ENCODE measurements at regions not wholly inside any gene's neighbourhood (a gene's known extent, or its start where the extent isn't known, plus 50 kb on each side); places are given as distances from the start of the nearest gene placed in this dataset.

DNA sequence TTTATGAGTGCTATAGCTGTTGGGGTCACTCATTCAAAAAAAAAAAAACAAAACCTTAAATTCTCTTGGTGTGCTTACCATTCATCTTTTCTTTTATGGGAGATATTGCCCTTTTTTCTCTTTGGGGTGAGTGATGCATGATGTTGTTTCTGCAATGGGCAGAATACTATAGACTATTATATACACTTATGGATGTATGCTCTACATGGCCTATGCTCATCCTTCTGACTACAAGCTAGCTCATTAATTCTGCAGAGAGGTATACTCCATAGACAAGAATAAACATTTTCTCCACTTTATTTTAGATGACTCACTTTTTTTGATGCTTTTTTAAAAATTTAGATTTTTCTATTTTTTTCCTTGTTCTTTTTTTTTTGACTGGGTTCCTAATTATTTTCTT, 160.3 kb upstream of the ANK2 start:
- TF ChIP-seq, protein P1, sequence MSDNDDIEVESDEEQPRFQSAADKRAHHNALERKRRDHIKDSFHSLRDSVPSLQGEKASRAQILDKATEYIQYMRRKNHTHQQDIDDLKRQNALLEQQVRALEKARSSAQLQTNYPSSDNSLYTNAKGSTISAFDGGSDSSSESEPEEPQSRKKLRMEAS (IDR thresholded peaks at IDR 0.05), result no peak
- TF ChIP-seq CREB1 (IDR thresholded peaks at IDR 0.05; ENCODE audit: low read depth), result no peak
- TF ChIP-seq FOXM1 (IDR thresholded peaks at IDR 0.05; ENCODE audit: borderline replicate concordance, low read depth), result no peak
- no peak for TF ChIP-seq EGR1 (IDR thresholded peaks at IDR 0.05)
- no peak for TF ChIP-seq NFIC (IDR thresholded peaks at IDR 0.05)
- TF ChIP-seq EP300 (IDR thresholded peaks at IDR 0.05; ENCODE audit: borderline replicate concordance), result no peak
- no peak for TF ChIP-seq TCF12 (IDR thresholded peaks at IDR 0.05; ENCODE audit: low read depth)
- TF ChIP-seq CEBPB (IDR thresholded peaks at IDR 0.05), result no peak
- TF ChIP-seq, protein P2, sequence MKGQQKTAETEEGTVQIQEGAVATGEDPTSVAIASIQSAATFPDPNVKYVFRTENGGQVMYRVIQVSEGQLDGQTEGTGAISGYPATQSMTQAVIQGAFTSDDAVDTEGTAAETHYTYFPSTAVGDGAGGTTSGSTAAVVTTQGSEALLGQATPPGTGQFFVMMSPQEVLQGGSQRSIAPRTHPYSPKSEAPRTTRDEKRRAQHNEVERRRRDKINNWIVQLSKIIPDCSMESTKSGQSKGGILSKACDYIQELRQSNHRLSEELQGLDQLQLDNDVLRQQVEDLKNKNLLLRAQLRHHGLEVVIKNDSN (IDR thresholded peaks at IDR 0.05), result no peak
- no peak for TF ChIP-seq YY1 (IDR thresholded peaks at IDR 0.05; ENCODE audit: low read depth)

DNA sequence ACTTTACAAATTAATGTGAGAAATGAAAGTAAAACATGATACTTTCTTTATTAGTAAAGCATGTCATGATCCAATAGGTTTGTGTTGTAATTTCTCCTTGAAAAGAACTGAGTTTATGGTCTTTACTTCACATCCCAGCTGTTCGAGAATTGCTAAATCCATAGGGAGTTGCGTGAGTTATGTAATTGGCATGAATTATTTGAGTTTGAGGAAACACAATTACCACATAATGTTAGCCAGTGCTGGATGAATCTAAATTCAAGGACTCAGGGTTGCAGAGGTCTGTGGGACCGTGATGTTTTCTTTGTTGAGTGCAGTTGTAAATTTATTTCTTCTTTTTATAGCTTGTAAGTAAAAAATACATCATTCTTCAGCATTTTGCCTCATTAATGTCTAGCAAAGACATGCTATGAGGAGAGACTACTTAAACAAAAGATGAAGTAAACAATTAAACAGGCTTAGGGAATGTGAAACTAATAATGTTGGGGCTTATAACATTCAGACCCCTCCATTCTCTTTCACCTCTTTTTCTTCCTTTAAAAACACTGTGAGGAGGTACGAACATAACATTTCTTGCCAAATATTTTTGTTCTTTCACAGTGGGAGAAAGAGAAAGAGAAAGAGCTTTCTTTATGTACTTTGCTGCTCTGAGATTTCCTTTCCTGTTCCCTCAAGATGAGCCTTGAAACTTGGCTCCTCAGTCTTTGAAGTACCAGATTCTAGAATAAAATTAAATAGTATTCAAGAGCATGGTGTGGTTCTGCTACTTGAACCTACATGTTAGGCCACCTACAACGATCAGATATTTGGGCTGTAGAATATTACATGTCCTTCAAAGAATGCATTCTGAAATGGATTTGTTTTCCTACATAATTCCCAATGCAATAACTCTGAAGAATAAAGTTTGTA, 159.6 kb upstream of the ANK2 start:
- TF ChIP-seq FOXM1 (IDR thresholded peaks at IDR 0.05; ENCODE audit: borderline replicate concordance, low read depth) (no peak), TAF1 (IDR thresholded peaks at IDR 0.05; ENCODE audit: low read depth) (no peak), NFIC (IDR thresholded peaks at IDR 0.05) (no peak), CREB1 (IDR thresholded peaks at IDR 0.05; ENCODE audit: low read depth) (no peak), EP300 (IDR thresholded peaks at IDR 0.05; ENCODE audit: borderline replicate concordance) (no peak), EGR1 (IDR thresholded peaks at IDR 0.05) (no peak), ZBTB7A (IDR thresholded peaks at IDR 0.05; ENCODE audit: low read depth) (no peak), YY1 (IDR thresholded peaks at IDR 0.05; ENCODE audit: low read depth) (no peak), RAD21 (IDR thresholded peaks at IDR 0.05; ENCODE audit: low read depth) (no peak), TEAD4 (IDR thresholded peaks at IDR 0.05) (no peak), TCF12 (IDR thresholded peaks at IDR 0.05; ENCODE audit: low read depth) (no peak), CEBPB (IDR thresholded peaks at IDR 0.05) (no peak)
- TF ChIP-seq, protein P1 (IDR thresholded peaks at IDR 0.05), result no peak
- TF ChIP-seq, protein P3, sequence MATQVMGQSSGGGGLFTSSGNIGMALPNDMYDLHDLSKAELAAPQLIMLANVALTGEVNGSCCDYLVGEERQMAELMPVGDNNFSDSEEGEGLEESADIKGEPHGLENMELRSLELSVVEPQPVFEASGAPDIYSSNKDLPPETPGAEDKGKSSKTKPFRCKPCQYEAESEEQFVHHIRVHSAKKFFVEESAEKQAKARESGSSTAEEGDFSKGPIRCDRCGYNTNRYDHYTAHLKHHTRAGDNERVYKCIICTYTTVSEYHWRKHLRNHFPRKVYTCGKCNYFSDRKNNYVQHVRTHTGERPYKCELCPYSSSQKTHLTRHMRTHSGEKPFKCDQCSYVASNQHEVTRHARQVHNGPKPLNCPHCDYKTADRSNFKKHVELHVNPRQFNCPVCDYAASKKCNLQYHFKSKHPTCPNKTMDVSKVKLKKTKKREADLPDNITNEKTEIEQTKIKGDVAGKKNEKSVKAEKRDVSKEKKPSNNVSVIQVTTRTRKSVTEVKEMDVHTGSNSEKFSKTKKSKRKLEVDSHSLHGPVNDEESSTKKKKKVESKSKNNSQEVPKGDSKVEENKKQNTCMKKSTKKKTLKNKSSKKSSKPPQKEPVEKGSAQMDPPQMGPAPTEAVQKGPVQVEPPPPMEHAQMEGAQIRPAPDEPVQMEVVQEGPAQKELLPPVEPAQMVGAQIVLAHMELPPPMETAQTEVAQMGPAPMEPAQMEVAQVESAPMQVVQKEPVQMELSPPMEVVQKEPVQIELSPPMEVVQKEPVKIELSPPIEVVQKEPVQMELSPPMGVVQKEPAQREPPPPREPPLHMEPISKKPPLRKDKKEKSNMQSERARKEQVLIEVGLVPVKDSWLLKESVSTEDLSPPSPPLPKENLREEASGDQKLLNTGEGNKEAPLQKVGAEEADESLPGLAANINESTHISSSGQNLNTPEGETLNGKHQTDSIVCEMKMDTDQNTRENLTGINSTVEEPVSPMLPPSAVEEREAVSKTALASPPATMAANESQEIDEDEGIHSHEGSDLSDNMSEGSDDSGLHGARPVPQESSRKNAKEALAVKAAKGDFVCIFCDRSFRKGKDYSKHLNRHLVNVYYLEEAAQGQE (IDR thresholded peaks at IDR 0.05; ENCODE audit: low read depth), result no peak
- TF ChIP-seq, protein P2 (IDR thresholded peaks at IDR 0.05), result no peak

DNA sequence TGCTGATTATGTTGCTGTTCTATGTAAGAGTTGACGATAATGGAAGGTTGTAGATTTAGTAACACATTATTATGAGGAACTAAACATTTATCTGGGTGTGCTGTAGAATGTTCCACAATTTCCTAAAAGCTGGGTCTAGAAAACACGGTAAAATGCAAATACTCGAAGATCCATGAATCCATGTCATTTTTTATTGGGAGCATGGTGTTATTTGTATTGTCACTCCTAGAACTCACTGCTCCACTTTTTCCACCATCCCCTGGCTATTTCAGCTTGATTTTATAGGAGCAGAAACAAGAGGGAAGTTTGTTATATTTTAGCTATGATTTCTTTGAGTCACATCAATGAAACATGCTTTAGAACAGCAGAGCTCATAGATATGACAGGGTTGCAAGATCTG, 155.0 kb upstream of the ANK2 start:
- TF ChIP-seq FOXM1 (IDR thresholded peaks at IDR 0.05; ENCODE audit: borderline replicate concordance, low read depth), result no peak
- TF ChIP-seq TAF1 (IDR thresholded peaks at IDR 0.05; ENCODE audit: low read depth), result no peak
- TF ChIP-seq TEAD4 (IDR thresholded peaks at IDR 0.05), result no peak
- no peak for TF ChIP-seq YY1 (IDR thresholded peaks at IDR 0.05; ENCODE audit: low read depth)
- TF ChIP-seq NFIC (IDR thresholded peaks at IDR 0.05), result no peak

DNA sequence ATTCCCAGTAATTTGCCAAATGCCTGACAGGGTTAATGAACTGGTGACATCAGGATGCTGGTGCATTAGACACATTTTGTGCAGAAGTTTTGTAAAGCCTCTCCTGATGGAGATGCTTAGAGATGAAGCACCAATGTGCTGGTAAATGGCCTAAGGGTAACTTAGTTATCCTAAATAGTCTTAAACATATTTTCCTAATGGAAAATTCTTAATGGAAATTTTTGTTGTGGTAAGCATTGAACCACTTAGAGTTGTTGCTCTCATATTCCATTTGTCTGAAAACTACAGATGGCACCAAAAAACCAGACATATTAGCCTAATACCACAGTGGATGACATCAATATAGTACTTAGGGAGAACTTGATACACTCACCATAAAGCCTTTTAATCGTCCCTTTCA, 154.5 kb upstream of the ANK2 start:
- TF ChIP-seq FOXM1 (IDR thresholded peaks at IDR 0.05; ENCODE audit: borderline replicate concordance, low read depth) (no peak), EP300 (IDR thresholded peaks at IDR 0.05; ENCODE audit: borderline replicate concordance) (no peak), TCF12 (IDR thresholded peaks at IDR 0.05; ENCODE audit: low read depth) (no peak), NFIC (IDR thresholded peaks at IDR 0.05) (no peak), TAF1 (IDR thresholded peaks at IDR 0.05; ENCODE audit: low read depth) (no peak), CEBPB (IDR thresholded peaks at IDR 0.05) (no peak), CREB1 (IDR thresholded peaks at IDR 0.05; ENCODE audit: low read depth) (no peak), ZBTB7A (IDR thresholded peaks at IDR 0.05; ENCODE audit: low read depth) (no peak), RAD21 (IDR thresholded peaks at IDR 0.05; ENCODE audit: low read depth) (no peak), TEAD4 (IDR thresholded peaks at IDR 0.05) (no peak), YY1 (IDR thresholded peaks at IDR 0.05; ENCODE audit: low read depth) (no peak), EGR1 (IDR thresholded peaks at IDR 0.05) (no peak)
- TF ChIP-seq, protein P3 (IDR thresholded peaks at IDR 0.05; ENCODE audit: low read depth), result no peak
- TF ChIP-seq, protein P2 (IDR thresholded peaks at IDR 0.05), result no peak
- TF ChIP-seq, protein P1 (IDR thresholded peaks at IDR 0.05), result no peak

Data from Ishikawa (cell line).